Stimulated activated CD8-positive, alpha-beta memory T cell treated with anti-CD3 and anti-CD28 coated beads, Interleukin-4, amount 100 ng/mL, for 48 hours (primary cell): ENCODE measurements at regions not wholly inside any gene's neighbourhood (a gene's known extent, or its start where the extent isn't known, plus 50 kb on each side); places are given as distances from the start of the nearest gene placed in this dataset.
A peak's percentile ranks its signal among the peaks of the same experiment; 100 is the strongest.
"Not testable (repeated sequence)": the region's sequence is repeated elsewhere in the genome, so short reads cannot be mapped to it uniquely, and the experiment has no call there.

ENCODE experiments used
- DNase-seq: peaks from one replicate; pipeline ENCODE4 v3.0.0-alpha.2; 2020

GRCh38 chr13:106087201-106087600 lies 448.3 kb downstream of the EFNB2 start:
- DNase-seq: no peak

GRCh38 chr13:106083620-106084350 lies 451.7 kb downstream of the EFNB2 start:
- DNase-seq: peak; percentile 25

- not testable (repeated sequence) for DNase-seq
Measured at GRCh38 chr13:106081221-106081620, 454.2 kb downstream of the EFNB2 start.

- DNase-seq: no peak
Measured at GRCh38 chr13:106078191-106078590, 457.3 kb downstream of the EFNB2 start.

- no peak for DNase-seq
Measured at GRCh38 chr13:106077017-106077416, 458.4 kb downstream of the EFNB2 start.

GRCh38 chr13:106072014-106072413 lies 463.4 kb downstream of the EFNB2 start:
- no peak for DNase-seq

GRCh38 chr13:106063591-106064313 lies 471.7 kb downstream of the EFNB2 start:
- DNase-seq: no peak

GRCh38 chr13:106061781-106062180 lies 473.7 kb downstream of the EFNB2 start:
- DNase-seq: no peak

GRCh38 chr13:106056851-106057250 lies 478.6 kb downstream of the EFNB2 start:
- DNase-seq: no peak

GRCh38 chr13:106052200-106052767 lies 483.2 kb downstream of the EFNB2 start:
- DNase-seq: no peak

GRCh38 chr13:106049171-106049570 lies 486.3 kb downstream of the EFNB2 start:
- DNase-seq: no peak

- DNase-seq: no peak
Measured at GRCh38 chr13:106048386-106048785, 487.1 kb downstream of the EFNB2 start.

- DNase-seq: no peak
Measured at GRCh38 chr13:106047859-106048258, 487.6 kb downstream of the EFNB2 start.

- DNase-seq: no peak
Measured at GRCh38 chr13:106042996-106043581, 492.4 kb downstream of the EFNB2 start.

GRCh38 chr13:106041445-106041844 lies 494.0 kb downstream of the EFNB2 start:
- DNase-seq: no peak

- DNase-seq: no peak
Measured at GRCh38 chr13:106038752-106039151, 496.7 kb downstream of the EFNB2 start.

- DNase-seq: no peak
Measured at GRCh38 chr13:106036870-106037269, 498.6 kb downstream of the EFNB2 start.

- DNase-seq: no peak
Measured at GRCh38 chr13:106034201-106034600, 501.3 kb downstream of the EFNB2 start.

- no peak for DNase-seq
Measured at GRCh38 chr13:106033659-106034058, 501.8 kb downstream of the EFNB2 start.

- DNase-seq: no peak
Measured at GRCh38 chr13:106032441-106032840, 503.0 kb downstream of the EFNB2 start.

- no peak for DNase-seq
Measured at GRCh38 chr13:106029676-106030290, 505.7 kb downstream of the EFNB2 start.

- no peak for DNase-seq
Measured at GRCh38 chr13:106028911-106029310, 506.6 kb downstream of the EFNB2 start.

- DNase-seq: no peak
Measured at GRCh38 chr13:106011600-106011999, 523.9 kb downstream of the EFNB2 start.
